Activated T-cell treated with anti-CD3 and anti-CD28 coated beads, Interleukin-2, amount 50 U/mL, for 1 hour (primary cell): ENCODE measurements at regions not wholly inside any gene's neighbourhood (a gene's known extent, or its start where the extent isn't known, plus 50 kb on each side); places are given as distances from the start of the nearest gene placed in this dataset.

Experiments used
- DNase-seq: peaks from one replicate; pipeline ENCODE4 v3.0.0-alpha.2; 2020

- no peak for DNase-seq
Measured at GRCh38 chr11:70712471-70712870, 314.1 kb downstream of the CTTN start.

- DNase-seq: no peak
Measured at GRCh38 chr11:70713086-70713835, 314.9 kb downstream of the CTTN start.

- DNase-seq: no peak
Measured at GRCh38 chr11:70713988-70714665, 315.8 kb downstream of the CTTN start.

- no peak for DNase-seq
Measured at GRCh38 chr11:70715166-70715951, 317.0 kb downstream of the CTTN start.

GRCh38 chr11:70716216-70716615, 317.9 kb downstream of the CTTN start:
- DNase-seq: no peak

- no peak for DNase-seq
Measured at GRCh38 chr11:70716986-70717775, 318.9 kb downstream of the CTTN start.

- no peak for DNase-seq
Measured at GRCh38 chr11:70717936-70718595, 319.7 kb downstream of the CTTN start.

GRCh38 chr11:70719516-70719915, 321.2 kb downstream of the CTTN start:
- DNase-seq: no peak

GRCh38 chr11:70720281-70720680, 322.0 kb downstream of the CTTN start:
- no peak for DNase-seq

- DNase-seq: no peak
Measured at GRCh38 chr11:70721006-70721405, 322.7 kb downstream of the CTTN start.

GRCh38 chr11:70725278-70725677, 326.9 kb downstream of the CTTN start:
- DNase-seq: no peak

- DNase-seq: no peak
Measured at GRCh38 chr11:70725739-70726138, 327.4 kb downstream of the CTTN start.

- no peak for DNase-seq
Measured at GRCh38 chr11:70727021-70727420, 328.7 kb downstream of the CTTN start.

GRCh38 chr11:70727899-70728620, 329.7 kb downstream of the CTTN start:
- DNase-seq: no peak

GRCh38 chr11:70729949-70730348, 331.6 kb downstream of the CTTN start:
- DNase-seq: no peak

GRCh38 chr11:70730411-70730810, 332.1 kb downstream of the CTTN start:
- no peak for DNase-seq

GRCh38 chr11:70731271-70732022, 333.1 kb downstream of the CTTN start:
- DNase-seq: no peak

- DNase-seq: no peak
Measured at GRCh38 chr11:70732023-70732880, 333.9 kb downstream of the CTTN start.

GRCh38 chr11:70732881-70733196, 334.5 kb downstream of the CTTN start:
- DNase-seq: no peak
